ENCODE measurements at regions not wholly inside any gene's neighbourhood (a gene's known extent, or its start where the extent isn't known, plus 50 kb on each side); places are given as distances from the start of the nearest gene placed in this dataset.

GRCh38 chr1:117803318-117803717 is 126.1 kb downstream of the GDAP2 start:
- DNase-seq (ENCODE audit: low read depth), result no peak

DNA sequence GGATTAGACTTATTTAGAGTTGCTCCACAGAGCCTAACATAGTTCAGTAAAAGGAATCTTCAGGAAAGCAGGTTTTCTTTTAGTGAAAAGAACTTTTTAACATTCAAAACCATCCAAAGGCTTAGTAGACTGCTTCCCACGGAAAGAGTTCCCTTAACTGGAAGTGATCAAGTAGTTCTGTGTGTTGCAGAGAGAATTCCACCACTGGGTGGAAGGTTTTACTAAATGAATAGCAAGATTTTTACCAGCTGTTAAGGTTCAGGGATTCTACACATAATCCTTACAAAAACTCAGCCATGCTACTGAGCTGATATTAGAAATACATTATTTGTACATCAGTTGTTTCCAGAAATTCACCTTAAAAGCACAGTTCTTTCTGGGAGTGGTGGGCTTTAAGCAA is 119.7 kb downstream of the GDAP2 start:
- DNase-seq (ENCODE audit: low read depth), result no peak

GRCh38 chr1:117810553-117810952 is 118.9 kb downstream of the GDAP2 start:
- DNase-seq (ENCODE audit: low read depth), result no peak

- no peak for DNase-seq (ENCODE audit: low read depth)
Observed at GRCh38 chr1:117812869-117813511, 116.4 kb downstream of the GDAP2 start.

Measured in CMK (cell line).